SK-N-SH (cell line): ENCODE measurements at regions not wholly inside any gene's neighbourhood (a gene's known extent, or its start where the extent isn't known, plus 50 kb on each side); places are given as distances from the start of the nearest gene placed in this dataset.

Experiments used
- CTCF ChIP-seq: fragments of 200-600 bp; sonication (generic); IDR thresholded peaks from 2 replicates; pipeline ENCODE4 v1.6.1; 2017; ENCODE audit warnings: antibody characterized with exemption, mild to moderate bottlenecking, moderate library complexity
- EP300 ChIP-seq, 2 experiments: IDR thresholded peaks; 2 replicates each; pipeline versions ENCODE4 v1.4.0 to v1.6.1; 2012; ENCODE audit warnings: borderline replicate concordance in 1 of 2, low read depth in 1 of 2, low read length in 1 of 2
- FOXM1 ChIP-seq: IDR thresholded peaks from 2 replicates; pipeline ENCODE4 v1.4.0; 2012; ENCODE audit warnings: low read depth, mild to moderate bottlenecking
- GABPA ChIP-seq: IDR thresholded peaks from 2 replicates; pipeline ENCODE4 v1.4.0; 2012; ENCODE audit warnings: low read depth, mild to moderate bottlenecking
- JUND ChIP-seq: IDR thresholded peaks from 2 replicates; pipeline ENCODE4 v1.4.0; 2012
- MXI1 ChIP-seq: IDR thresholded peaks from 2 replicates; pipeline ENCODE4 v1.6.1; 2012; ENCODE audit warnings: mild to moderate bottlenecking, low read depth, low read length, improper control_type of control experiment
- POLR2AphosphoS5 ChIP-seq: IDR thresholded peaks from 2 replicates; pipeline ENCODE4 v1.6.1; 2012; ENCODE audit warnings: low read depth, low read length
- RXRA ChIP-seq: IDR thresholded peaks from 2 replicates; pipeline ENCODE4 v1.4.0; 2012; ENCODE audit warnings: low read depth, mild to moderate bottlenecking, borderline replicate concordance
- SMC3 ChIP-seq: IDR thresholded peaks from 2 replicates; pipeline ENCODE4 v1.6.1; 2012; ENCODE audit warnings: low read depth, low read length, improper control_type of control experiment
- ZBTB33 ChIP-seq: IDR thresholded peaks from 2 replicates; pipeline ENCODE4 v1.4.0; 2012; ENCODE audit warnings: low read depth, borderline replicate concordance

DNA sequence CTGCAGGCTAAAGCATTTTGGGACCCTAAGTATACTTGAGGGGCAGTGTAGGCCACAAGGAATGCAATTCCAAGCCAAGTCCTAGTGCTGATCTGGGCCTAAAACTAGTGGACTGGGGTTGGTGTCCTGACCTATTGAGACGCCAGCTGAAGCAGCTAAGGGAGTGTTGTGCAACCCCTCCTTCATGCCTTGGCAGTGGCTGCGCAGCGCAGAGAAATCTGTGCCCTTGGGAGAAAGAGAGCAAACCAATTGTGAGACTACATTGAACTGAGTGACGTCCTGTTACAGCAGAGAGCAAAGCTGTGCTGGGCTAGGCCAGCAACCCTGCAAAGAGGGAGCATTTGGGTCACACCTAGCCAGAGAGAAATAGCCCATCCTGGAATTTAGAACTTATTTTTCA, 2715.0 kb upstream of the PCDH20 start:
- TF ChIP-seq ZBTB33, result no peak
- no peak for TF ChIP-seq CTCF
- no peak for TF ChIP-seq POLR2AphosphoS5
- TF ChIP-seq FOXM1, result no peak
- no peak for TF ChIP-seq EP300 (IDR thresholded peaks at IDR 0.05; ENCODE audit: borderline replicate concordance in 1 of 2, low read depth in 1 of 2, low read length in 1 of 2)
- no peak for TF ChIP-seq MXI1
- no peak for TF ChIP-seq RXRA
- no peak for TF ChIP-seq SMC3
- no peak for TF ChIP-seq JUND
- no peak for TF ChIP-seq GABPA
